ENCODE measurements at regions not wholly inside any gene's neighbourhood (a gene's known extent, or its start where the extent isn't known, plus 50 kb on each side); places are given as distances from the start of the nearest gene placed in this dataset.

GRCh38 chr20:60903325-60903971 lies 348.6 kb upstream of the CDH4 start (continued):
- TF ChIP-seq PBX3 (IDR thresholded peaks at IDR 0.05) (no peak), USF2 (IDR thresholded peaks at IDR 0.05; ENCODE audit: borderline replicate concordance, low read depth, low read length) (no peak)

- H3K4me3 ChIP-seq (ENCODE audit: low read depth in 2 of 2, low read length in 1 of 2): no peak overlapping the region
- no peaks in the 10 kb centered on the region for H3K9me3 ChIP-seq
- H3K27ac ChIP-seq (ENCODE audit: low read depth in 2 of 2, low read length in 1 of 2): no peak overlapping the region
- no peaks in the 10 kb centered on the region for H3K9me2 ChIP-seq
- no peaks in the 10 kb centered on the region for H3K4me1 ChIP-seq (ENCODE audit: control insufficient read depth in 1 of 2, insufficient read depth in 2 of 2, low read depth in 1 of 2, low read length in 1 of 2)
- no peaks in the 10 kb centered on the region for H4K20me1 ChIP-seq (ENCODE audit: insufficient read depth)
- ChIA-PET POLR2A (no interaction called here), CTCF (no interaction called here)
- no peaks in the 10 kb centered on the region for H3K79me2 ChIP-seq (ENCODE audit: insufficient read depth)
- no peaks in the 10 kb centered on the region for H3K27me3 ChIP-seq (ENCODE audit: insufficient read depth)
- TF ChIP-seq RXRA (IDR thresholded peaks at IDR 0.05; ENCODE audit: borderline replicate concordance, low read depth) (no peak), MEF2A (IDR thresholded peaks at IDR 0.05; ENCODE audit: borderline replicate concordance, low read depth) (no peak), GABPA (IDR thresholded peaks at IDR 0.05; ENCODE audit: low read depth) (no peak), MAX (IDR thresholded peaks at IDR 0.05; ENCODE audit: low read depth) (no peak), TAF1 (IDR thresholded peaks at IDR 0.05; ENCODE audit: borderline replicate concordance, low read depth, low read length) (no peak), ZBTB33 (IDR thresholded peaks at IDR 0.05; ENCODE audit: borderline replicate concordance, low read depth) (no peak), SIN3A (IDR thresholded peaks at IDR 0.05; ENCODE audit: borderline replicate concordance, low read depth, low read length) (no peak), CHD2 (IDR thresholded peaks at IDR 0.05; ENCODE audit: low read length, partially characterized antibody) (no peak), YY1 (IDR thresholded peaks at IDR 0.05; ENCODE audit: low read depth) (no peak), RCOR1 (IDR thresholded peaks at IDR 0.05; ENCODE audit: low read length) (no peak)
- DNase-seq: no peak
- no peaks in the 10 kb centered on the region for H3K36me3 ChIP-seq (replicated peaks in 1 of 2; ENCODE audit: control insufficient read depth in 1 of 2, insufficient read depth in 2 of 2, low read length in 1 of 2)
- no peak overlapping the region for H3K4me2 ChIP-seq
- no peaks in the 10 kb centered on the region for H3F3A ChIP-seq (replicated peaks; ENCODE audit: insufficient read depth)
- no peak overlapping the region for H2AFZ ChIP-seq (ENCODE audit: low read depth)
- no peak overlapping the region for H3K9ac ChIP-seq
Measured at GRCh38 chr20:60904730-60905129, 347.3 kb upstream of the CDH4 start.

All from SK-N-SH (cell line).